Muscle layer of colon (tissue), 2 donors: ENCODE measurements at regions not wholly inside any gene's neighbourhood (a gene's known extent, or its start where the extent isn't known, plus 50 kb on each side); places are given as distances from the start of the nearest gene placed in this dataset.
"Not testable (repeated sequence)": the region's sequence is repeated elsewhere in the genome, so short reads cannot be mapped to it uniquely, and the experiment has no call there.

Experiments used
- H3K27ac ChIP-seq: one replicate; pipeline ENCODE4 v1.7.0; 2013; ENCODE audit warnings: low read depth, mild to moderate bottlenecking, low read length, moderate library complexity
- H3K27me3 ChIP-seq, 2 donors: one replicate each; pipeline ENCODE4 v1.7.0; 2013; ENCODE audit warnings: low read length in 2 of 2, mild to moderate bottlenecking in 2 of 2; ENCODE audit not compliant: insufficient read depth in 2 of 2, control insufficient read depth in 1 of 2
- H3K36me3 ChIP-seq: one replicate; pipeline ENCODE4 v1.7.0; 2013; ENCODE audit warnings: mild to moderate bottlenecking, low read length; ENCODE audit not compliant: insufficient read depth
- H3K4me1 ChIP-seq: one replicate; pipeline ENCODE4 v1.7.0; 2013; ENCODE audit warnings: mild to moderate bottlenecking, low read length; ENCODE audit not compliant: insufficient read depth
- H3K4me3 ChIP-seq, 2 donors: one replicate each; pipeline ENCODE4 v1.7.0; 2013; ENCODE audit warnings: low read length in 2 of 2, low read depth in 1 of 2, mild to moderate bottlenecking in 1 of 2, moderate library complexity in 1 of 2
- H3K9ac ChIP-seq: one replicate; pipeline ENCODE4 v1.7.0; 2013; ENCODE audit warnings: low read length
- H3K9me3 ChIP-seq: one replicate; pipeline ENCODE4 v1.7.0; 2013; ENCODE audit warnings: mild to moderate bottlenecking, low read length
- donor health status: abdominal sarcoma.
- donor health status: Adenocarcinoma of cecum.

- peaks cover 10% of the 10 kb centered on the region for H3K4me1 ChIP-seq
- no peak overlapping the region for H3K27ac ChIP-seq
Observed at GRCh38 chr17:83190601-83191387, 111.4 kb downstream of the METRNL start.

GRCh38 chr17:83191388-83192160 lies 112.2 kb downstream of the METRNL start:
- H3K27ac ChIP-seq, result no peak overlapping the region
- no peaks in the 10 kb centered on the region for H3K27me3 ChIP-seq
- no peaks in the 10 kb centered on the region for H3K9me3 ChIP-seq
- H3K4me3 ChIP-seq, result no peak overlapping the region
- no peaks in the 10 kb centered on the region for H3K36me3 ChIP-seq
- H3K4me1 ChIP-seq, result peaks cover 10% of the 10 kb centered on the region
- no peak overlapping the region for H3K9ac ChIP-seq

More at GRCh38 chr17:83190601-83191387, 111.4 kb downstream of the METRNL start:
- H3K4me3 ChIP-seq, result no peak overlapping the region
- no peaks in the 10 kb centered on the region for H3K27me3 ChIP-seq
- no peak overlapping the region for H3K9ac ChIP-seq
- H3K9me3 ChIP-seq, result no peaks in the 10 kb centered on the region
- H3K36me3 ChIP-seq, result no peaks in the 10 kb centered on the region

- no peak overlapping the region for H3K9ac ChIP-seq
Observed at GRCh38 chr17:83192161-83192788, 112.9 kb downstream of the METRNL start.

GRCh38 chr17:83192789-83193335 lies 113.5 kb downstream of the METRNL start:
- not testable (repeated sequence) for H3K4me3 ChIP-seq, H3K36me3 ChIP-seq, H3K27ac ChIP-seq, H3K9ac ChIP-seq, H3K27me3 ChIP-seq, H3K9me3 ChIP-seq
- H3K4me1 ChIP-seq, result peaks cover 10% of the 10 kb centered on the region

More at GRCh38 chr17:83192161-83192788, 112.9 kb downstream of the METRNL start:
- H3K27me3 ChIP-seq, result no peaks in the 10 kb centered on the region
- H3K4me3 ChIP-seq, result no peak overlapping the region
- H3K9me3 ChIP-seq, result no peaks in the 10 kb centered on the region
- H3K27ac ChIP-seq, result no peak overlapping the region
- peaks cover 10% of the 10 kb centered on the region for H3K4me1 ChIP-seq
- no peaks in the 10 kb centered on the region for H3K36me3 ChIP-seq

GRCh38 chr17:83193336-83194185 lies 114.2 kb downstream of the METRNL start:
- Histone ChIP-seq H3K9ac (no peak overlapping the region), H3K27me3 (no peaks in the 10 kb centered on the region), H3K27ac (no peak overlapping the region), H3K9me3 (no peaks in the 10 kb centered on the region), H3K4me1 (peaks cover 10% of the 10 kb centered on the region), H3K4me3 (no peak overlapping the region), H3K36me3 (no peaks in the 10 kb centered on the region)

GRCh38 chr17:83194186-83194561 lies 114.8 kb downstream of the METRNL start:
- Histone ChIP-seq H3K9me3 (no peaks in the 10 kb centered on the region), H3K9ac (no peak overlapping the region), H3K4me3 (no peak overlapping the region), H3K27ac (no peak overlapping the region), H3K4me1 (peaks cover 10% of the 10 kb centered on the region), H3K36me3 (no peaks in the 10 kb centered on the region), H3K27me3 (no peaks in the 10 kb centered on the region)

- H3K9me3 ChIP-seq, result no peaks in the 10 kb centered on the region
- peaks cover 10% of the 10 kb centered on the region for H3K4me1 ChIP-seq
- no peak overlapping the region for H3K9ac ChIP-seq
- H3K36me3 ChIP-seq, result no peaks in the 10 kb centered on the region
- no peak overlapping the region for H3K27ac ChIP-seq
- H3K4me3 ChIP-seq, result no peak overlapping the region
- no peaks in the 10 kb centered on the region for H3K27me3 ChIP-seq
Observed at GRCh38 chr17:83194761-83195329, 115.4 kb downstream of the METRNL start.

GRCh38 chr17:83195330-83196023 lies 116.1 kb downstream of the METRNL start:
- Histone ChIP-seq H3K9me3 (no peaks in the 10 kb centered on the region), H3K4me1 (peaks cover 7% of the 10 kb centered on the region), H3K27ac (no peak overlapping the region), H3K27me3 (no peaks in the 10 kb centered on the region), H3K4me3 (no peak overlapping the region), H3K36me3 (no peaks in the 10 kb centered on the region), H3K9ac (no peak overlapping the region)

GRCh38 chr17:83196024-83196365 lies 116.6 kb downstream of the METRNL start:
- Histone ChIP-seq H3K9me3 (no peaks in the 10 kb centered on the region), H3K36me3 (no peaks in the 10 kb centered on the region), H3K27ac (no peak overlapping the region), H3K4me1 (peaks cover 12% of the 10 kb centered on the region), H3K27me3 (no peaks in the 10 kb centered on the region), H3K9ac (no peak overlapping the region), H3K4me3 (no peak overlapping the region)

GRCh38 chr17:83196366-83196765 lies 117.0 kb downstream of the METRNL start:
- H3K9me3 ChIP-seq, result no peaks in the 10 kb centered on the region
- H3K4me3 ChIP-seq, result no peak overlapping the region
- H3K4me1 ChIP-seq, result peaks cover 14% of the 10 kb centered on the region
- no peak overlapping the region for H3K9ac ChIP-seq
- H3K27ac ChIP-seq, result no peak overlapping the region
- H3K27me3 ChIP-seq, result no peaks in the 10 kb centered on the region
- no peaks in the 10 kb centered on the region for H3K36me3 ChIP-seq
